Astrocyte (in vitro differentiated cells and primary cell): ENCODE measurements at regions not wholly inside any gene's neighbourhood (a gene's known extent, or its start where the extent isn't known, plus 50 kb on each side); places are given as distances from the start of the nearest gene placed in this dataset.

Experiments
- DNase-seq: peaks from one replicate; pipeline ENCODE4 v3.0.0-alpha.2; 2010; ENCODE audit warnings: low read depth
- FAIRE-seq: peaks from 2 replicates; lab custom pipeline; 2011; peaks lifted over from hg19 to GRCh38; lab: Jason Lieb, UNC
- H2AFZ ChIP-seq: 2 replicates; pipeline ENCODE4 v1.6.0; 2012; ENCODE audit warnings: low read depth, low read length, inconsistent platforms
- H3K27ac ChIP-seq: 2 replicates; pipeline ENCODE4 v1.5.1; 2011; ENCODE audit warnings: low read depth, low read length, inconsistent platforms
- H3K27me3 ChIP-seq: 2 replicates; pipeline ENCODE4 v1.6.0; 2011; ENCODE audit warnings: low read length, inconsistent platforms; ENCODE audit not compliant: insufficient read depth
- H3K36me3 ChIP-seq: 2 replicates; pipeline ENCODE4 v1.5.1; 2011; ENCODE audit warnings: low read length, inconsistent platforms; ENCODE audit not compliant: insufficient read depth
- H3K4me1 ChIP-seq: 2 replicates; pipeline ENCODE4 v1.5.1; 2011; ENCODE audit warnings: low read length, inconsistent platforms; ENCODE audit not compliant: insufficient read depth
- H3K4me2 ChIP-seq: 2 replicates; pipeline ENCODE4 v1.6.0; 2012; ENCODE audit warnings: low read length, inconsistent platforms
- H3K4me3 ChIP-seq: 2 replicates; pipeline ENCODE4 v1.5.1; 2011; ENCODE audit warnings: low read depth, mild to moderate bottlenecking, low read length, inconsistent platforms; ENCODE audit not compliant: insufficient read depth
- H3K79me2 ChIP-seq: 2 replicates; pipeline ENCODE4 v1.6.0; 2012; ENCODE audit warnings: mild to moderate bottlenecking, low read length, inconsistent platforms; ENCODE audit not compliant: insufficient read depth
- H3K9ac ChIP-seq: 2 replicates; pipeline ENCODE4 v1.6.0; 2012; ENCODE audit warnings: mild to moderate bottlenecking, low read length, inconsistent platforms
- H3K9me3 ChIP-seq: 2 replicates; pipeline ENCODE4 v1.5.1; 2012; ENCODE audit warnings: low read depth, mild to moderate bottlenecking, low read length, inconsistent platforms; ENCODE audit not compliant: insufficient read depth
- H4K20me1 ChIP-seq: 2 replicates; pipeline ENCODE4 v1.6.0; 2012; ENCODE audit warnings: low read length, inconsistent platforms; ENCODE audit not compliant: insufficient read depth
- H3K27ac Mint-ChIP-seq: one replicate; pipeline ENCODE4 v1.8.0; 2021; ENCODE audit warnings: mild to moderate bottlenecking, mixed read lengths; ENCODE audit not compliant: unreplicated experiment
- H3K27me3 Mint-ChIP-seq: one replicate; pipeline ENCODE4 v1.8.0; 2021; ENCODE audit warnings: low read depth, mixed read lengths; ENCODE audit not compliant: unreplicated experiment
- H3K36me3 Mint-ChIP-seq: one replicate; pipeline ENCODE4 v1.8.0; 2021; ENCODE audit warnings: low read depth, mixed read lengths; ENCODE audit not compliant: unreplicated experiment
- H3K4me1 Mint-ChIP-seq: one replicate; pipeline ENCODE4 v1.8.0; 2021; ENCODE audit warnings: low read depth, mixed read lengths; ENCODE audit not compliant: unreplicated experiment
- H3K4me3 Mint-ChIP-seq: one replicate; pipeline ENCODE4 v1.8.0; 2021; ENCODE audit warnings: mild to moderate bottlenecking, moderate library complexity, mixed read lengths; ENCODE audit not compliant: unreplicated experiment
- H3K9me3 Mint-ChIP-seq: one replicate; pipeline ENCODE4 v1.8.0; 2021; ENCODE audit warnings: mild to moderate bottlenecking, mixed read lengths; ENCODE audit not compliant: unreplicated experiment
- CTCF ChIP-seq: IDR thresholded peaks from 2 replicates; pipeline ENCODE4 v1.5.1; 2011; ENCODE audit warnings: low read depth, mild to moderate bottlenecking, inconsistent platforms, low read length, moderate library complexity; ENCODE audit not compliant: insufficient read depth
- EZH2 ChIP-seq: IDR thresholded peaks from 2 replicates; pipeline ENCODE4 v1.6.1; 2012; ENCODE audit warnings: mild to moderate bottlenecking, low read length, inconsistent platforms; ENCODE audit not compliant: insufficient read depth

- H3K36me3 ChIP-seq = no peaks in the 10 kb centered on the region
These were observed 520.8 kb downstream of the INSC start for GRCh38 chr11:15635521-15635920.

GRCh38 chr11:15636521-15637089 lies 521.9 kb downstream of the INSC start:
- Histone ChIP-seq H3K4me2 (no peak overlapping the region), H3K27me3 (no peaks in the 10 kb centered on the region), H2AFZ (no peak overlapping the region), H3K79me2 (no peaks in the 10 kb centered on the region), H3K4me1 (no peaks in the 10 kb centered on the region), H3K4me3 (no peak overlapping the region), H3K9ac (no peak overlapping the region), H3K36me3 (no peaks in the 10 kb centered on the region), H3K27ac (no peak overlapping the region), H3K9me3 (no peaks in the 10 kb centered on the region), H4K20me1 (no peaks in the 10 kb centered on the region)
- FAIRE-seq (no peak), DNase-seq (no peak)
- Mint-ChIP-seq H3K4me3 (no peak overlapping the region), H3K27ac (no peak overlapping the region), H3K27me3 (peaks cover 3% of the 10 kb centered on the region), H3K4me1 (no peaks in the 10 kb centered on the region), H3K36me3 (no peaks in the 10 kb centered on the region), H3K9me3 (no peaks in the 10 kb centered on the region)
- TF ChIP-seq CTCF = no peak
- TF ChIP-seq EZH2 = no peak

More at GRCh38 chr11:15635521-15635920, 520.8 kb downstream of the INSC start:
- H2AFZ ChIP-seq = no peak overlapping the region
- H4K20me1 ChIP-seq = no peaks in the 10 kb centered on the region
- Mint-ChIP-seq H3K4me3 (no peak overlapping the region), H3K27ac (no peak overlapping the region), H3K27me3 (peaks cover 7% of the 10 kb centered on the region), H3K9me3 (no peaks in the 10 kb centered on the region), H3K4me1 (no peaks in the 10 kb centered on the region), H3K36me3 (no peaks in the 10 kb centered on the region)
- no peak for FAIRE-seq
- no peak overlapping the region for H3K27ac ChIP-seq
- no peaks in the 10 kb centered on the region for H3K27me3 ChIP-seq
- H3K9ac ChIP-seq = no peak overlapping the region
- TF ChIP-seq CTCF (no peak), EZH2 (no peak)
- H3K9me3 ChIP-seq = no peaks in the 10 kb centered on the region
- no peaks in the 10 kb centered on the region for H3K4me1 ChIP-seq
- no peak overlapping the region for H3K4me3 ChIP-seq
- H3K79me2 ChIP-seq = no peaks in the 10 kb centered on the region
- DNase-seq = no peak
- no peak overlapping the region for H3K4me2 ChIP-seq

- no peaks in the 10 kb centered on the region for H3K4me1 Mint-ChIP-seq
- no peaks in the 10 kb centered on the region for H3K9me3 ChIP-seq
- H2AFZ ChIP-seq = no peak overlapping the region
- H3K4me3 ChIP-seq = no peak overlapping the region
- H3K27ac ChIP-seq = no peak overlapping the region
- H3K4me3 Mint-ChIP-seq = no peak overlapping the region
- FAIRE-seq = no peak
- H3K27me3 Mint-ChIP-seq = peaks cover 3% of the 10 kb centered on the region
- no peaks in the 10 kb centered on the region for H4K20me1 ChIP-seq
- no peaks in the 10 kb centered on the region for H3K9me3 Mint-ChIP-seq
- DNase-seq = no peak
- H3K4me1 ChIP-seq = no peaks in the 10 kb centered on the region
- H3K79me2 ChIP-seq = no peaks in the 10 kb centered on the region
- H3K9ac ChIP-seq = no peak overlapping the region
- no peak overlapping the region for H3K4me2 ChIP-seq
- no peaks in the 10 kb centered on the region for H3K36me3 ChIP-seq
- no peaks in the 10 kb centered on the region for H3K36me3 Mint-ChIP-seq
- H3K27me3 ChIP-seq = no peaks in the 10 kb centered on the region
- no peak overlapping the region for H3K27ac Mint-ChIP-seq
- TF ChIP-seq EZH2 = no peak
- TF ChIP-seq CTCF = no peak
These were observed 523.7 kb downstream of the INSC start for GRCh38 chr11:15638386-15638787.
